ENCODE measurements at regions not wholly inside any gene's neighbourhood (a gene's known extent, or its start where the extent isn't known, plus 50 kb on each side); places are given as distances from the start of the nearest gene placed in this dataset.

GRCh38 chr16:64731891-64732290 is 390.0 kb downstream of the CDH11 start:
- TF ChIP-seq POLR2A (IDR thresholded peaks at IDR 0.05) (no peak), CTCF (IDR thresholded peaks at IDR 0.05) (no peak)

All from stomach (tissue), 4 donors.